ENCODE measurements at regions not wholly inside any gene's neighbourhood (a gene's known extent, or its start where the extent isn't known, plus 50 kb on each side); places are given as distances from the start of the nearest gene placed in this dataset.
"Not testable (repeated sequence)": the region's sequence is repeated elsewhere in the genome, so short reads cannot be mapped to it uniquely, and the experiment has no call there.

GRCh38 chr11:41720761-41721160, 261.3 kb upstream of the LRRC4C start:
- no peaks in the 10 kb centered on the region for H3K36me3 ChIP-seq
- H3K27ac ChIP-seq: no peak overlapping the region
- intact Hi-C loops (cut with DNase I; ENCODE audit: low total_unique reads): no loop called here
- ATAC-seq: no peak
- TF ChIP-seq POLR2A (IDR thresholded peaks at IDR 0.05): no peak
- TF ChIP-seq, protein P1, sequence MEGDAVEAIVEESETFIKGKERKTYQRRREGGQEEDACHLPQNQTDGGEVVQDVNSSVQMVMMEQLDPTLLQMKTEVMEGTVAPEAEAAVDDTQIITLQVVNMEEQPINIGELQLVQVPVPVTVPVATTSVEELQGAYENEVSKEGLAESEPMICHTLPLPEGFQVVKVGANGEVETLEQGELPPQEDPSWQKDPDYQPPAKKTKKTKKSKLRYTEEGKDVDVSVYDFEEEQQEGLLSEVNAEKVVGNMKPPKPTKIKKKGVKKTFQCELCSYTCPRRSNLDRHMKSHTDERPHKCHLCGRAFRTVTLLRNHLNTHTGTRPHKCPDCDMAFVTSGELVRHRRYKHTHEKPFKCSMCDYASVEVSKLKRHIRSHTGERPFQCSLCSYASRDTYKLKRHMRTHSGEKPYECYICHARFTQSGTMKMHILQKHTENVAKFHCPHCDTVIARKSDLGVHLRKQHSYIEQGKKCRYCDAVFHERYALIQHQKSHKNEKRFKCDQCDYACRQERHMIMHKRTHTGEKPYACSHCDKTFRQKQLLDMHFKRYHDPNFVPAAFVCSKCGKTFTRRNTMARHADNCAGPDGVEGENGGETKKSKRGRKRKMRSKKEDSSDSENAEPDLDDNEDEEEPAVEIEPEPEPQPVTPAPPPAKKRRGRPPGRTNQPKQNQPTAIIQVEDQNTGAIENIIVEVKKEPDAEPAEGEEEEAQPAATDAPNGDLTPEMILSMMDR (IDR thresholded peaks at IDR 0.05 in 4 of 5, conservative IDR thresholded peaks at IDR 0.05 in 1 of 5): no peak
- DNase-seq: no peak
- H3K9me3 ChIP-seq: no peaks in the 10 kb centered on the region
- no peaks in the 10 kb centered on the region for H3K27me3 ChIP-seq
- H3K4me1 ChIP-seq: no peaks in the 10 kb centered on the region
- in situ Hi-C loops (cut with MboI; ENCODE audit: low sequenced_read_pairs in 4 of 4): no loop called here
- no peak overlapping the region for H3K4me3 ChIP-seq

GRCh38 chr11:41728161-41728560, 268.7 kb upstream of the LRRC4C start:
- H3K9me3 ChIP-seq; intact Hi-C loops (cut with DNase I; ENCODE audit: low total_unique reads); H3K27ac ChIP-seq; DNase-seq; H3K4me1 ChIP-seq; H3K36me3 ChIP-seq; H3K4me3 ChIP-seq; H3K27me3 ChIP-seq; in situ Hi-C loops (cut with MboI; ENCODE audit: low sequenced_read_pairs in 4 of 4); ATAC-seq: not testable (repeated sequence)

DNA sequence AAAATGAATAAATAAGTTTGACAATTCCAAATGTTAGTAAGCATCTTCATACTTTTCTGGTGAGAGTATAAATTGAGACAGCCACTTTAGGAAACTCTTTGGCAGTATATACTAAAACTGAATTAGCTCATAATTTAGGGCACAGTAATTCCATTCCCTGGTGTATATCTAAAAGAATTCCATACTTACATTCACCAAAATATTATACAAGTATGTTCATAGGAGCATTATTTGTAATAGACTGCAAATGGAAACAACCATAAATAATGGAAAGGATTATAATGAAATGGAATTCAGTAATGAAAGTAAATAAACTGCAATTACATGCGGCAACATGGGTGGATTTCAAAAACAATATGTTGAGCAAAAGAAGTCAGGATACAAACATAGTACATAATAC, 315.8 kb upstream of the LRRC4C start:
- in situ Hi-C loops (cut with MboI; ENCODE audit: low sequenced_read_pairs in 4 of 4) (no loop called here), intact Hi-C loops (cut with DNase I; ENCODE audit: low total_unique reads) (no loop called here)
- no peak overlapping the region for H3K4me3 ChIP-seq
- H3K27me3 ChIP-seq: no peaks in the 10 kb centered on the region
- TF ChIP-seq POLR2A (IDR thresholded peaks at IDR 0.05): no peak
- TF ChIP-seq, protein P1 (IDR thresholded peaks at IDR 0.05 in 4 of 5, conservative IDR thresholded peaks at IDR 0.05 in 1 of 5): no peak
- no peaks in the 10 kb centered on the region for H3K9me3 ChIP-seq
- no peak overlapping the region for H3K27ac ChIP-seq
- no peaks in the 10 kb centered on the region for H3K36me3 ChIP-seq
- no peaks in the 10 kb centered on the region for H3K4me1 ChIP-seq
- DNase-seq: no peak
- ATAC-seq: no peak

DNA sequence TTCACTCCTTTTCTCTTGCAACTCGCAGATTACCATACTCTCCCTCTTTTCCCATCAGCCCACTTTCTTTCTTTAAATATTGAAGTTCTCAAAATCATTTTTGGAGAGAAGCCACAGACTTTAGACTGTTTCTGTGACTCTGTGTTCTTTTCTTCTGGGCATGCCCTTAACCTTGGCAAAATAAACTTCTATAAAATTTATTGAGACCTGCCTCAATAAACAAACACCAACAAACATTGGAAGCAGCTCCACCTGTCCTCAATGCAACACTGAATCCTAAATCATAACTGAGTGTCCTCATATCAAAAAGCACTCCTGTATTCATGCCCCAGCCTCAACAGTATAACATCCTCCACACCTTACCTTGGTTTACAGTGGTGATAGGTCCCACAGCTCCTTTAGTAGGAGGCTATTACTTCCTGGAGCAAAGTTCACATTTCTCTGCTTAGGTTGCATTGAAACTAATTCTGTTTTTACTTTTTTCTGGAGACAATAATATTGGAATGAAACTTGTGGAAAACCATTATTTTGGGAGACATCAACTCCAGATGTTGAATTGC, 320.0 kb upstream of the LRRC4C start:
- intact Hi-C loops (cut with DNase I; ENCODE audit: low total_unique reads): no loop called here
- in situ Hi-C loops (cut with MboI; ENCODE audit: low sequenced_read_pairs in 4 of 4): no loop called here
- ATAC-seq: no peak
- Histone ChIP-seq H3K27ac (no peak overlapping the region), H3K27me3 (no peaks in the 10 kb centered on the region), H3K36me3 (no peaks in the 10 kb centered on the region), H3K4me3 (no peak overlapping the region), H3K9me3 (no peaks in the 10 kb centered on the region), H3K4me1 (no peaks in the 10 kb centered on the region)
- DNase-seq: no peak
- TF ChIP-seq, protein P1 (IDR thresholded peaks at IDR 0.05 in 4 of 5, conservative IDR thresholded peaks at IDR 0.05 in 1 of 5): no peak
- TF ChIP-seq POLR2A (IDR thresholded peaks at IDR 0.05): no peak

- H3K4me3 ChIP-seq: no peak overlapping the region
- TF ChIP-seq POLR2A (IDR thresholded peaks at IDR 0.05): no peak
- TF ChIP-seq, protein P1 (IDR thresholded peaks at IDR 0.05 in 4 of 5, conservative IDR thresholded peaks at IDR 0.05 in 1 of 5): no peak
- intact Hi-C loops (cut with DNase I; ENCODE audit: low total_unique reads) (no loop called here), in situ Hi-C loops (cut with MboI; ENCODE audit: low sequenced_read_pairs in 4 of 4) (no loop called here)
- ATAC-seq (no peak), DNase-seq (no peak)
- no peak overlapping the region for H3K27ac ChIP-seq
- H3K27me3 ChIP-seq: no peaks in the 10 kb centered on the region
- no peaks in the 10 kb centered on the region for H3K4me1 ChIP-seq
- no peaks in the 10 kb centered on the region for H3K36me3 ChIP-seq
- no peaks in the 10 kb centered on the region for H3K9me3 ChIP-seq
Observed at GRCh38 chr11:41781441-41781840, 322.0 kb upstream of the LRRC4C start.
